NCI-H510A (cell line): ENCODE measurements at regions not wholly inside any gene's neighbourhood (a gene's known extent, or its start where the extent isn't known, plus 50 kb on each side); places are given as distances from the start of the nearest gene placed in this dataset.
A peak's percentile ranks its signal among the peaks of the same experiment; 100 is the strongest.
"Not testable (repeated sequence)": the region's sequence is repeated elsewhere in the genome, so short reads cannot be mapped to it uniquely, and the experiment has no call there.

Source experiments
- DNase-seq: peaks from one replicate; lab custom pipeline; 2025; lab: John Stamatoyannopoulos, UW

DNA sequence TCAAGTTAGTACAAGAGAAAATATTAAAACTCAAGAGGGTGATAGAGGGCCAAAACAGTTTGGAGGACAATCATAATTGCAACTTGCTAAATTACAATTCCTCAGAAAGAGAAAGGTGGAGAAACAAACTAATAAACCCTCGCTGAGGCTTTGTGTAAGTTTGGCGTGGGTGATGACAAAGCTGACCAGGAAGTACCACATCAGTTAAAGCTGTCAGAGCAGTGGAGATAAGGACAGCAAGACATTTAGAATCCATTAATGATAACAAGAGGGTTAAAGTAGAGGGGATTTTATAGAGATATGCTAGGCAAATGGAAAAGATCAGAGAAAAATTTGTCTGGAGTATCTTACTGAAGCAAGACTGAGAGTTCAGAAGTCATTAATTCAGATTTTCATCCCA lies 334.4 kb downstream of the TFAP2B start:
- no peak for DNase-seq

DNA sequence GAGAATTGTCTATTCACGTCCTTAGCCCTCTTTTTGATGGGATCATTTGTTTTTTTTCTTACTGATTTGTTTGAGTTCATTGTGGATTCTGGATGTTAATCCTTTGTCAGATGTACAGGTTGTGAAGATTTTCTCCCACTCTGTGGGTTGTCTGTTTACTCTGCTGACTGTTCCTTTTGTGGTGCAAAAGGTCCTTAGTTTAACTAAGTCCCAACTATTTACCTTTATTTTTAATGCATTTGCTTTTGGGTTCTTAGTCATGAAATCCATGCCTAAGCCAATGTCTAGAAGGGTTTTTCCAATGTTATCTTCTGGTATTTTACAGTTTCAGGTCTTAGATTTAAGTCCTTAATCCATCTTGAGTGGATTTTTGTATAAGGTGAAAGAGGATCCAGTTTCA lies 336.3 kb downstream of the TFAP2B start:
- DNase-seq = not testable (repeated sequence)

DNA sequence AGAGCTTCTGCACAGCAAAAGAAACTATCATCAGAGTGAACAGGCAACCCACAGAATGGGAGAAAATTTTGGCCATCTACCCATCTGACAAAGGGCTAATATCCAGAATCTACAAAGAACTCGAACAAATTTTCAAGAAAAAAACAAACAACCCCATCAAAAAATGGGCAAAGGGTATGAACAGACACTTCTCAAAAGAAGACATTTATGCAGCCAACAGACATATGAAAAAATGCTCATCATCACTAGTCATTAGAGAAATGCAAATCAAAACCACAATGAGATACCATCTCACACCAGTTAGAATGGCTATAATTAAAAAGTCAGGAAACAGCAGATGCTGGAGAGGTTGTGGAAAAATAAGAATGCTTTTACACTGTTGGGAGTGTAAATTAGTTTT lies 340.6 kb downstream of the TFAP2B start:
- DNase-seq = not testable (repeated sequence)

DNA sequence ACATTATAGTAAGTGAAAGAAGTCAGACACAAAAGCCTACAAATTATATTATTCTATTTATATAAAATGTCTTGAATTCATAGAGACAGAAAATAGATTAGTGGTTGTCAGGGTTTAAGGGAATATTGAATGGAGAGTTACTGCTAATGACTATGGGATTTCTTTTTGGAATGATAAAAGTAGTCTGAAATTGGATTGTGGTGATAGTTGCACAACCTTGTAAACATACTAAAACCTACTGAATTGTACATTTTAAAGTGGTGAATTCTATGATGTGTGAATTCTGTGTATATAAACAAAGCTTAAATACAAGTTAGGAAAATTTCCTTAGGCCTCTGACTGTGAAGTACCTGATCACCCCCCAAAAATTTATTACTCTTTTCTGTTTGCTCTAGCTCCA lies 343.1 kb downstream of the TFAP2B start:
- DNase-seq = no peak

DNA sequence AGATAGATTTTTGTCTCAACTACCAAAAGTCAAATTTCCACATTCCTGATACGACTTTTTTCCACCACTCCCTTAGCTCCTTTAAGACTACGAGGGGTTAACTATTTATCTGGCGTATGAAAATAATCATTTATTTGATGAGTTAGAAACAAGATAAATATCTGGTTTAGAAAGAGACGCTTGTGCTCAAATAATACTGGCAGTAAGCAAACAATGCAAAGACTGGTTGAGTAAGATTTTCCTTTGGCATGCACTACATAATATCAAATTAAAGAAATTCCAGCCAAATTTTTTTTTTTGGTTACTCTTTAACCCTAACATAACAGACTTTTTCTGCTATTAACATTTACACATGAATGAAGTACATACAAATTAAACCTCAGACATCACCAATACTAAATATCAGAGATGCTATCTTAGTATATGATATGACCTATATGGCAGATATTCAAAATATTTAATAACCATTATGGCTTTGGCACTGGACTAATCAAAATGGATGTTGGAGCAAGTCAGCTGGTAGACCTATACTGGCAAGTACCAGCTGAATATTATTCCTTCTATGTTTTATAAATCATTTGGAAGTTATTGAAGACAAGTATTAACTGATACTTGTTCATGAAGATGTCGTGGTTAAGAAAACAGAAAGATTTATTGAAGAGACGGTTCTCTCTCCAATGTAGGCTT lies 345.3 kb downstream of the TFAP2B start:
- DNase-seq = no peak

DNA sequence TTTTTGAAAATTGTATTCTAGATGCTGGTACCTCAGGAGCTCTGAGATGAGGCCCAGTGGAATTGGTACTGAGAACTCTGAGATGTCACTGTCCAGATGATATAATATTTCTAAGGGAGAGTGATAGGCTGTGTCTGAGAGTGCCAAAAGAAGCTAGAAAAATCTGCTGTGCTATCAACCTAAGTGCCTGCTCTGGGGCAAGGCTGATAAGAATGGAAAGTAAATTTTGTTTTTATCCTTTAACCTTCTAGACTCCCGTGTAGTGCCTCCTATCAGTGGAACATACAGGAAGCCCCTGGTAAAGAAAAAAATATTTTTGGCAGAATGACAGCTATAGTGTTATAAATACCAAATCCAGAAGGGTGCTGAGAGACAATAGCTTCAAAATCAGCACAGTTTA lies 348.2 kb downstream of the TFAP2B start:
- no peak for DNase-seq

DNA sequence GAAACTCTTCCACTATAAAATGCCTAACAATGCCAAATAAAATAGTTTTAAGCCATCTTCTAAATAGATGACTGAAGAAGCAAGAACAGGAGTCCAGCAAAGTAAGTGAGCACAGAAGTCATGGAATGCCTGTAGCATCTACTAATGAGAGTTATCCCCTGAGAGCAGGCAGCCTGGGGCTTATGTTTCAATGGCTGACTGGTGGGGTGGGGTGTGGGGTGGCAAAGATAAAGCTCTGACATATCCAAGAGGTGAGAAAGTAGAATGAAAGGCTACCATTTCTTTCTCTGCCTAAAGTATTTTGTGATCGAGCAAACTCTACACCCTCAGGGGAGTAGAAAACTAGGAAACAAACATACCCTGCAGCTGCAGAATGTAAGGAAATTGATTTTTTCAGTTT lies 348.8 kb downstream of the TFAP2B start:
- DNase-seq = no peak

DNA sequence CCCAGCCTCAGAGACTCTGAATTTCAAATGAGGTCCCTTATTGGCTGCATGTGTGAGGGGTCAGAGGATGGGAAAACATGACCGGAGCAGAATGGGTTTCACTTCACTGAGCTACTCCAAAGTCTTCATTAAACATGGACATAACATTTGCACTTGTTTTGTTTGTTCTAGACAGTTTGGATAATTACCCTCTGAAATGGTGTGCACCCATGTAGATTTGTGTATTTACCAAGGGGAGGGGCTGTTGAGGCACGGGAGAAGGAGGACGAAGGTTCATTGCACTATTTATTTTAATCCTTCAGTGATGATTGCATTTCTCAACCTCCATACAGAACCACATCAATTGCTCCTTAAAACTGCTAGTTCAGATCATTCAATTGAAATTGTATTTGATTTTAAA lies 364.2 kb downstream of the TFAP2B start:
- DNase-seq = no peak

DNA sequence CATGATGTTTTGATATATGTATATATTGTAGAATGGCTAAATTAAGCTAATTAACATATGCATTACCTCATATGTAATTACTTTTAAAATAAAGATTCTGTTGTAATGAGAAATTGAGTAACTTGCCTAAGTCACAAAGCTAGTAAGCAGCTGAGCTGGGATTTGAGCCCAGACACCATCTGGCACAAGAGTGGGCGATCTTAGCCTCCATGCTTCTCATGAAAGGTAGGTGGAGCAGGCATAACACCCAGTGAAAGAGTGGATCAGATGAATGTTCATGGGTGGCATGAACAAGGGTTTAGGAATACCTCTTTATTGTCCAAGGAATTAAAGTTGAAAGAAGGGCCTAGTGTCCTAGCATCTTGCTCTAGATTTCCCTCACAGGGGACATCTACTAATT lies 365.4 kb downstream of the TFAP2B start:
- DNase-seq = no peak

DNA sequence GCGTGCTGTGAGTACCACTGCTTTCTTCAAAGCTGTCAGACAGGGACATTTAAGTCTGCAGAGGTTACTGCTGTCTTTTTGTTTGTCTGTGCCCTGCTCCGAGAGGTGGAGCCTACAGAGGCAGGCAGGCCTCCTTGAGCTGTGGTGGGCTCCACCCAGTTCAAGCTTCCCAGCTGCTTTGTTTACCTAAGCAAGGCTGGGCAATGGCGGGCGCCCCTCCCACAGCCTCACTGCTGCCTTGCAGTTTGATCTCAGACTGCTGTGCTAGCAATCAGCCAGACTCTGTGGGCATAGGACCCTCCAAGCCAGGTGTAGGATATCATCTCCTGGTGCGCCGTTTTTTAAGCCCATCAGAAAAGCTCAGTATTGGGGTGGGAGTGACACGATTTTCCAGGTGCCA lies 374.5 kb downstream of the TFAP2B start:
- not testable (repeated sequence) for DNase-seq

DNA sequence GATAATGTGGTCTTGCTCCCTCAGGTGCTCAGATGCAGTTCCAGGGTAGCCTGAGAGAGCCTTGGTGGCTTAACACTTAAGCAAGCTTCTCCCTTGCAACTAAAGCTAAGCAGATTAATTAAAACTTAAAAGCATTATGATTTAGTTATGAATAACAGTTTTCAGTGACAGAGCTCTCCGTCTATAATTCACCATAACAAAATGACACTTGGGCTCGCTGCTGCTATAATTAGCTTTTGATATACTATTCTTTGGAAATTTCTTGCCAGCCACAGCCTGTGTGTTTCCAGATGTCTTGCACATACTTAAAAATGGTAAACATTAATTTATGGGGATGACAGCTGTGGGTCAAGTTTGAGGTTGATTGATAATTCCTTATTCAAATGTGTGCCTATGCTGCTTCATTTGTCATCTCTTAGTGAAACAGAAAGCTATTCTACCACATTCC lies 380.5 kb downstream of the TFAP2B start:
- DNase-seq = no peak

DNA sequence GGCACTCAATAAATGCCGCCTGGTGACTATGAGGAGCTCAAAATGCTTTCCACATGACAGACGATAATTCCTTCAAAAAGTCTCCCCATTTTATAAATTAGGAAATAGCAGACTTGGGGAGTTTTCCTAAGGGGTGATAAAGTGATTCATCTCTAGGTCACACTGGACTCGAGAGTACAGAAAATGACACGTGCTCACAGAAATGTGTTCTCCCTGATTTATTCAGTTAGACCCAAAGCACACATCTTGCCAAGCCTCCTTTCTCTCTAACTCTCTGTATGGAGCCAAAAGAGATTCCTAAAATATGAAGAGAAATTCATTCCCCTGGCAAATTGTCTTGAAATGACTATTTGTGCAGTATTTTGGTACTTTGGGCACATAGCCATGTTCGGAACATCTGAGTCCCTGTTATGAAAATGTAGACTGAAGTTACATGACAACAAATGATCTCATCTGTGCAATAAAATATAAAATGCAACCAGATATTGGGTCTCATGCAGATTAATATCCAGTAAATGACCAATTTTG lies 381.1 kb downstream of the TFAP2B start:
- no peak for DNase-seq

DNA sequence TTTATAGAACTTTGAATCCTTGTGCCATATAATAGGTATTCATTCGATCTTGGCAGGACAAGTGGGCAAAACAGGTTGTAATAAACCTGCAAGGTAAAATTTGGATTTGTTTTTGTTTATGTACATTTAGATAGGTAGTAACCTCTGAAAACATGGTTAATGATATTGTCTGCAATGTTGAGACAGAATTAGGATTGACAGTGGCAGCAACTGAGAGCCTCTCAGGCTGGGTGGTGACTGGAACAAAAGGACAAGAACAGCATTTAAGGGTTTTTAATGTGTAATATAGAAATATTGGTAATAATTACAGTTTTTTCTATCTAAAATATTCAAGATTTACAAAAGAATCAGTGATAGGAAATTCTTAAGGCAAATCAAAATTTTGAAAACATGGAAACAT lies 382.0 kb downstream of the TFAP2B start:
- no peak for DNase-seq

DNA sequence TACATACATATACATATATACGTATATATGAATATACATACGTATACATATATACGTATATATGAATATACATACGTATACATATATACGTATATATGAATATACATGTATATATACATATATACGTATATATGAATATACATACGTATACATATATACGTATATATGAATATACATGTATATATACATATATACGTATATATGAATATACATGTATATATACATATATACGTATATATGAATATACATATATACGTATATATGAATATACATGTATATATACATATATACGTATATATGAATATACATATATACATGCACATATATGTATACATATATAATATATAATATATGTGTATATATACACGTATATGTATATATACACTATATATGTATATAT lies 384.0 kb downstream of the TFAP2B start:
- DNase-seq = not testable (repeated sequence)

DNA sequence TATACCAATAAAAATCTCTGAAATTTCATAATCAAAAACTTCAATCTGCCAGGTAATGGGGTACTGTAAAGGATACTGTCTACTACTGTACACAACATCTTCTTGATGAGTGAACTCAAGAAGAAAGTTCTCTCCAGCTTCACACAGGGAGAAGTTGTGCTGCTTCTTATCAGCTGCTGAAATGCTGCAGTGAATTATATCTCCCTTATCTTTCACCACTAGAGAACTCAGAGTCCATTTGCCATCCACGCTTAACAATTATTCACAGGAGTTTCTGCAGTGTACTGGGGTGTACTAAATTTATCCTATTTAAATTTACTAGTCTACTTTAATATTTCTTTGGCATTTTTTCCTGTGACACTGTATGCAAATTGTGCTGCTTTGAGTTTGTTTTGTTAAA lies 384.8 kb downstream of the TFAP2B start:
- no peak for DNase-seq

DNA sequence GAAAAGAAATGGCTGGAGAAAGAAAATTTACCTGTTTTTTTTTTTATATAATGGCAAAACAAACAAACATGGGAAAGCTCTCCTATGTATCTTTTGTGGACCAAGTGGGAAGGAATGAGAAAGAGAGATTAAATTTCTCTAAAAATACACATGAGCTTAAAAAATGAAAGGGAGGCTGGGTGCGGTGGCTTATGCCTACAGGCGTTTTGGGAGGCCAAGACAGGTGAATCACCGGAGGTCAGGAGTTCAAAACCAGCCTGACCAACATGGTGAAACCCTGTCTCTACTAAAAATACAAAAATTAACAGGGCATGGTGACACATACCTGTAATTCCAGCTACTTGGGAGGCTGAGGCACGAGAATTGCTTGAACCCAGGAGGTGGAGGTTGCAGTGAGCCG lies 388.0 kb downstream of the TFAP2B start:
- not testable (repeated sequence) for DNase-seq

DNA sequence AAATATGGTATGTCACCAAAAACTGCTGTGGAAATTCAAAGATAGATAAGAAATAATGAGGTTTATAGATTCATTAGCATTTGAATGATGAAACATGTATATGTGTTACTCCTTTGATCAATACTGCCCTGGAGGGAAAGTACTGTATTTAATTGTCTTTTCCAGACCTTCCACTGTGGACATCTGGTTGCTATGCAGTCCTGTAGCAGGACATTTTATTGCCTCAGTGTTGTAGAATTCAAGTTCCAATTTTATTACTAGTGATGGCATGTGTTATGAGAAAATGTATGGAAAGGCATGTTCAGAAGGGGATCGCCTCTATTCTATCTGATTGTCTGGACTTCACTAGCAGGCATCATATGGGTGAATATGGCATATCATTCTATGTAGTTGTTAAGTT lies 391.0 kb downstream of the TFAP2B start:
- DNase-seq = no peak

DNA sequence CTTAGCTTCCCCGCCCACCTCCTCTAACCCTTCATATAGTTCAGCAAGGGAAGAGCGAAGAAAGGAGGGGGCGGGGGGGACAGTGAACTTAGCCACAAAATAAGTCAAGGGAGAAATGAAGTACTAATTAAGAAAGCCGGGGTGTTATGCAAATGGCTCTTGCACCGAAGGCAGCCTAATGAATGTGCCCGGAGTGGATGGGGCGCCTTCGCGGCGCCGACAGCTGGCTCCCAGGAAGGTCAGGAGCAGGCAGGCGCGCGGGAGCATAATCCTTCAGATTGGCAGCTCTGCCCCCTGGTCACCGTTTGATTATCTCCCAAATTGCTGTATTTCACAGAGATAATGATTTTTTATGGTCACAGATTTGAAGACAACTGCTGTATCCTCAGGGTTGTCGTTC lies 395.1 kb downstream of the TFAP2B start:
- DNase-seq = no peak

DNA sequence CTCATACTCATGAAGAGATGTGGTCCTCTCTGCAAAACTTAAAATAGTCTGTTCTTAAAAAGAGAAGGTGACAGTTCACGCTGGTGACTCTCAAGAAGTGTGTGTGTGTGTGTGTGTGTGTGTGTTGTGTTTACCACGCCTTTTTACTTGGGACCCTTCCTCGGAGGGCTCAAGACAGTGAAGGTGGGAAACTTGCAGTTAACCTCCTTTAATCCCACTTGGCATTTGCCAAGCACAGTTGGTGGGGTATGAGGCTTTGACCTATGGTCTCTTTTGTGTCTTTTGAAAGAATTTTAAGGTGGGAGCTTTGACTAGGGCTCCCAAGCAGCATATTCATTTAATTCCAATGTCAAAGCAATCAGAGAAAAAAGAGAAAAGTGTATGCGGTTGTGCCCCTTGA lies 395.8 kb downstream of the TFAP2B start:
- no peak for DNase-seq

DNA sequence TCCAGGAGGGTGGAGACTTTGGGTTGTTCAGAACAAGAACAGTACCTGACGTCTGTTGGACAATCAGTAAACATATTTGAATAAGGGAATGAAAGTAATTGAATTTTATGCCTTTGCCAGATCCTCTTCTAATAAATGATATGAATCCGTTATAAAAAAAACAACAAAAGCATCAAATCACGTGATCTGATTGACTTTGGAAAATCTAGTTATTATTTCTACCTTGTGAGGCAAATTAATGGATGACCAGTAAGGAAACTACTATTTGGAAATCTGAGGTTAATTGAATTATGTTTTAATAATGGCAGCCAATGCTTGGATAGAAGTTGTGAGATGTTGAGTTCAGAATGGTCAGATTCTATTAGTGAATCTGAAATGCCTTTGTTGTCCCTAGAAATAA lies 399.5 kb downstream of the TFAP2B start:
- DNase-seq = no peak

DNA sequence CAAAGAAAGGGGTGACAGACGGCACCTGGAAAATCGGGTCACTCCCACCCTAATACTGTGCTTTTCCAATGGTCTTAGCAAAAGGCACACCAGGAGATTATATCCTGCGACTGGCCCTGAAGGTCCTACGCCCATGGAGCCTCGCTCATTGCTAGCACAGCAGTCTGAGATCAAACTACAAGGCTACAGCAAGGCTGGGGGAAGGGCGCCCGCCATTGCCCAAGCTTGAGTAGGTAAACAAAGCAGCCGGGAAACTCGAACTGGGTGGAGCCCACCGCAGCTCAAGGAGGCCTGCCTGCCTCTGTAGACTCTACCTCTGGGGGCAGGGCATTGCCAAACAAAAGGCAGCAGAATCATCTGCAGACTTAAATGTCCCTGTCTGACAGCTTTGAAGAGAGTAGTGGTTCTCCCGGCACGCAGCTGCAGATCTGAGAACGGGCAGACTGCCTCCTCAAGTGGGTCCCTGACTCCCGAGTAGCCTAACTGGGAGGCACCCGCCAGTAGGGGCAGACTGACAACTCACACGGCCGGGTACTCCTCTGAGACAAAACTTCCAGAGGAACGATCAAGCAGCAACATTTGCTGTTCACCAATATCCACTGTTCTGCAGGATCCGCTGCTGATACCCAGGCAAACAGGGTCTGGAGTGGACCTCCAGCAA lies 406.0 kb downstream of the TFAP2B start:
- peak; percentile 3 for DNase-seq

DNA sequence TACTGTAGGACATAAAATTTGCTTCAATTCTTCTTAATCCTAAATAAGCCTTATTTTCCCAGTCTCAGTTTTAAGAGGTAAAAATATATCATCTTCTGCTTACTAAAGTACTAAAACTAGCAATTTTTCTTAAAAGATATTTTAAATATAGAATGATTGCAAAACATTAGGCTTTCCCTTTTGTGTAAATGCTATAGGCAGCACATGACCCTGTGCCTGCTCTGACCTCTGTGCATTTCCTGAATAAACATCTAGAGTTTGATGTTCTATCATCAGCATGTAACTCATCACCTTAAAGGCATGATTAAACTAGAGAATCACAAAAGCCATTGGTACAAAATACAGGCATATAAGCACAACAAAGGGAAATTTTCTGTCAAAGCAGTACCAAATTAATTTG lies 422.7 kb downstream of the TFAP2B start:
- no peak for DNase-seq

DNA sequence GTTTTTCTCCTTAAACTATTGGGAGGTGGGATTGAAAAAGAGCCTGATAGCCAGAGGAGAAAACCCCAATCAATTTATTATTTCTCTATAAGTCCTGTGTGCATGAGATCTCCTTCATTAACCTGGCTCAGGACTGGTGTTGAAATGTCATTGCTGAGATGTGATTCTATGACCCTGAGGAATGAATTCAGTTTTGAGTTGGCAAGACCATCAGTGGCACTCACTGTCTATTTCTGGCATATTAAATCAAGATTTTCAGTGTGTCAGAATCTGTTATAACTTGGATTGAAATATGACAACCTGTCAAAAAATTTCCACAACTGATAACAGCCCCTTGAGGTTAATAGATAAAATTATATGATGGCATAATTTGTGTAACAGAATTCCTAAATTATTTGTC lies 431.1 kb downstream of the TFAP2B start:
- DNase-seq = no peak

DNA sequence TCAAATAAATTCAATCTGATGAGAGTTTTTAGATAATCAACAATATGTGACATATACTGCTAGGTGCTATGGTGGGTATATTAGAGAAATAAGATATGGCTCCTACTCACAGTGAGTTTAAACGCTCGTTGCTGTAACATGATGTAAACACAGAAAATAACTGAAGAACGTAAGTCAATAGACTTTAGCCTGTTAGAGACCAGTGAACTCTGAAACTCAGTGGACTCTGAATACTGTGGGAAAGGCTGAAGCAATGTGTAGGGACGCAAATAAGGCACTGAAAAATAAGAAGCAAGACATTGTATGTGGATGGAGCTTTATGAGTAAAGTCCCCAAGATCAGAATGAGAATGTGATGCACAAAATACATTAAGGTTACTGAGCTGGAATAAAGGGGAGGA lies 431.6 kb downstream of the TFAP2B start:
- DNase-seq = no peak
